ENCODE measurements at regions not wholly inside any gene's neighbourhood (a gene's known extent, or its start where the extent isn't known, plus 50 kb on each side); places are given as distances from the start of the nearest gene placed in this dataset.

GRCh38 chr13:80476953-80477352 lies 136.0 kb upstream of the SPRY2 start:
- TF ChIP-seq MYC (IDR thresholded peaks at IDR 0.05; ENCODE audit: low read depth, low read length) (no peak), CTCF (IDR thresholded peaks at IDR 0.05; ENCODE audit: low read depth, low read length) (no peak), POLR2A (IDR thresholded peaks at IDR 0.05; ENCODE audit: extremely low read depth, insufficient read length) (no peak)
